Fibroblast of lung (primary cell): ENCODE measurements at regions not wholly inside any gene's neighbourhood (a gene's known extent, or its start where the extent isn't known, plus 50 kb on each side); places are given as distances from the start of the nearest gene placed in this dataset.

Experiments
- EZH2 ChIP-seq: IDR thresholded peaks from 2 replicates; pipeline ENCODE4 v1.5.1; 2012; ENCODE audit warnings: low read length, control low read depth, mild to moderate bottlenecking; ENCODE audit errors: missing control alignments
- TF ChIP-seq, protein P1 (sequence below), 2 donors: IDR thresholded peaks in 1 of 2; conservative IDR thresholded peaks in 1 of 2; 1 replicate in 1 of 2; 2 replicates in 1 of 2; pipeline ENCODE4 v1.5.1; 2011 to 2012; ENCODE audit warnings: low read length in 2 of 2, control low read depth in 1 of 2, inconsistent platforms in 1 of 2, low read depth in 1 of 2, mild to moderate bottlenecking in 1 of 2

DNA sequence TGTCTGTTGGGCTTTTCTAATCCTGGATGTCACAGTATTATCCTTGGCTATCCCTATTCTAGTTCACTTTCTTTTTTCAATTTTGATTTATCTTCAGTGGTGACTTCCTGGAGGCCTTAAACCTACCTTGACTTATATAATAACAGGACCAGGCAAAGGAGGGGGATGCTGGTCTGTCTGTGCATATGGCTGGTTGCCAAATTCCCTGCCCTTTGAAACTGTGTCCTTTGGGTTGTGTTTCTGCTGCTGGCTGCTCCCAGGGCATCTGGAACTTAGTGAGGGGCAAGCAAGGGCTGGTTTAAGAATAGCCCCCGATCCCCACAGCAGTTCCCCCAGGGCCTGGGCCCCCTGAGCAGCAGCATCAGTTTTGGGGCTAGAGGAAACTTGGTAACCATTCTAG lies 96.0 kb upstream of the MAX start:
- TF ChIP-seq, protein P1, sequence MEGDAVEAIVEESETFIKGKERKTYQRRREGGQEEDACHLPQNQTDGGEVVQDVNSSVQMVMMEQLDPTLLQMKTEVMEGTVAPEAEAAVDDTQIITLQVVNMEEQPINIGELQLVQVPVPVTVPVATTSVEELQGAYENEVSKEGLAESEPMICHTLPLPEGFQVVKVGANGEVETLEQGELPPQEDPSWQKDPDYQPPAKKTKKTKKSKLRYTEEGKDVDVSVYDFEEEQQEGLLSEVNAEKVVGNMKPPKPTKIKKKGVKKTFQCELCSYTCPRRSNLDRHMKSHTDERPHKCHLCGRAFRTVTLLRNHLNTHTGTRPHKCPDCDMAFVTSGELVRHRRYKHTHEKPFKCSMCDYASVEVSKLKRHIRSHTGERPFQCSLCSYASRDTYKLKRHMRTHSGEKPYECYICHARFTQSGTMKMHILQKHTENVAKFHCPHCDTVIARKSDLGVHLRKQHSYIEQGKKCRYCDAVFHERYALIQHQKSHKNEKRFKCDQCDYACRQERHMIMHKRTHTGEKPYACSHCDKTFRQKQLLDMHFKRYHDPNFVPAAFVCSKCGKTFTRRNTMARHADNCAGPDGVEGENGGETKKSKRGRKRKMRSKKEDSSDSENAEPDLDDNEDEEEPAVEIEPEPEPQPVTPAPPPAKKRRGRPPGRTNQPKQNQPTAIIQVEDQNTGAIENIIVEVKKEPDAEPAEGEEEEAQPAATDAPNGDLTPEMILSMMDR (conservative IDR thresholded peaks at IDR 0.05 in 1 of 2, IDR thresholded peaks at IDR 0.05 in 1 of 2; ENCODE audit: low read depth in 1 of 2, low read length in 2 of 2) = no peak
- no peak for TF ChIP-seq EZH2
